ENCODE measurements at regions not wholly inside any gene's neighbourhood (a gene's known extent, or its start where the extent isn't known, plus 50 kb on each side); places are given as distances from the start of the nearest gene placed in this dataset.

DNA sequence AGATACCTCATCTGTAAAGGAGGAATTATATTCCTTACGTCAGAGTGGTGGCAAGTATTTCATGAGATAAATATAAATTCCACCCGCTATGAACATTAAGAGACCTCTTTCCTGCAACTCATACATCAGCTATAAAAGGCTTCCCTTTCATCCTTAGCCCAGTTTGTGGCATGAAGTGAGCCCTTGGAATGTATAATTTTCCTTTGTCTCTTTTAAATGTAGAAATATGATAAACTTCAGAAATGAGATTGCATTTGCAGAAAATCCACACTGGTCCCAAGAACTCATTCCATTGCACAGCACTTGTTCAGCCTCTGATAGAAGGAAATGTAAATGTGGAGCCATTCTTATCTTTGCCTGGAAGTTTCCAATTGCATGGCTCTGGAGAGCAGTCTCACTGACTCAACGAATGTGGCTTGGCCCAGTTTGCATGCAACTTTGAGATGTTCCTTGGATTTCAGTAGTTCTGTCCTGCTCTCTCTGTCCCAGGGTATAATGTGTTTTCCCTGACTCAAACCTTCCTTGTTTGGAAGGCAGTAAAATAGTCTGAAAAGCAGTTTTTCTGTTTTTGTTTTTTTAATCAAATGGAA, 746.4 kb downstream of the CDH11 start:
- Histone ChIP-seq H3K27me3 (no peaks in the 10 kb centered on the region), H2AFZ (no peak overlapping the region), H3K4me1 (ENCODE audit: insufficient read depth) (no peaks in the 10 kb centered on the region), H3K9me2 (replicated peaks; ENCODE audit: insufficient read depth) (no peaks in the 10 kb centered on the region), H4K20me1 (ENCODE audit: insufficient read depth, poor library complexity, severe bottlenecking) (no peaks in the 10 kb centered on the region), H3K4me3 (no peak overlapping the region), H3K4me2 (no peak overlapping the region), H3K79me2 (no peaks in the 10 kb centered on the region), H3K9me3 (ENCODE audit: low read depth) (no peaks in the 10 kb centered on the region), H3K36me3 (replicated peaks; ENCODE audit: insufficient read depth, low read depth) (no peaks in the 10 kb centered on the region), H3K27ac (no peak overlapping the region)
- DNase-seq (ENCODE audit: low spot score) = no peak
- TF ChIP-seq, protein P1, sequence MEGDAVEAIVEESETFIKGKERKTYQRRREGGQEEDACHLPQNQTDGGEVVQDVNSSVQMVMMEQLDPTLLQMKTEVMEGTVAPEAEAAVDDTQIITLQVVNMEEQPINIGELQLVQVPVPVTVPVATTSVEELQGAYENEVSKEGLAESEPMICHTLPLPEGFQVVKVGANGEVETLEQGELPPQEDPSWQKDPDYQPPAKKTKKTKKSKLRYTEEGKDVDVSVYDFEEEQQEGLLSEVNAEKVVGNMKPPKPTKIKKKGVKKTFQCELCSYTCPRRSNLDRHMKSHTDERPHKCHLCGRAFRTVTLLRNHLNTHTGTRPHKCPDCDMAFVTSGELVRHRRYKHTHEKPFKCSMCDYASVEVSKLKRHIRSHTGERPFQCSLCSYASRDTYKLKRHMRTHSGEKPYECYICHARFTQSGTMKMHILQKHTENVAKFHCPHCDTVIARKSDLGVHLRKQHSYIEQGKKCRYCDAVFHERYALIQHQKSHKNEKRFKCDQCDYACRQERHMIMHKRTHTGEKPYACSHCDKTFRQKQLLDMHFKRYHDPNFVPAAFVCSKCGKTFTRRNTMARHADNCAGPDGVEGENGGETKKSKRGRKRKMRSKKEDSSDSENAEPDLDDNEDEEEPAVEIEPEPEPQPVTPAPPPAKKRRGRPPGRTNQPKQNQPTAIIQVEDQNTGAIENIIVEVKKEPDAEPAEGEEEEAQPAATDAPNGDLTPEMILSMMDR (IDR thresholded peaks at IDR 0.05; ENCODE audit: poor library complexity) = no peak
- TF ChIP-seq EZH2phosphoT487 (IDR thresholded peaks at IDR 0.05; ENCODE audit: low read depth, severe bottlenecking, unreplicated experiment) (no peak), EZH2 (IDR thresholded peaks at IDR 0.05; ENCODE audit: borderline replicate concordance) (no peak)
- 61% methylated on average over 3 of the region's 3 CpGs for WGBS (ENCODE audit: low lambda C conversion rate, missing lambda C conversion rate)

DNA sequence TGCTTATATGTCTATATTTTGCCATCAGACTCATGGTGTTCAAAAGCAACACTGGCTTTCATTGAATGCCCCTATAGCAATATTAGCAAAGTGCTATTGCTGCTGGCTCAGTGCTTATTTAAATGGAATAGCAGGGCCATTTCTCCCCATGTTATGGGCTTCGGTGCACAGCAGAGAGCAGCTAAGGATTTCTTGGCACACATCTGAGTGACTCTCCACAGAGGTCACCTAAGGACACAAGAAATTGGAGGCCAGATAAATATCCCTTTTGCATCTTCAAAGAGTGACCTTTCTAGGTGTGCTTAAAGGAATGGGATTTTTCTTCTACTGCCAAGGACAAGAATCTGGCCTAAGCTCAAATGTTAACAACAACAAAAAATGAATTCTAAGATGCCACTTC, 751.8 kb downstream of the CDH11 start:
- Histone ChIP-seq H3K27ac (no peak overlapping the region), H3K36me3 (replicated peaks; ENCODE audit: insufficient read depth, low read depth) (no peaks in the 10 kb centered on the region), H3K27me3 (no peaks in the 10 kb centered on the region), H3K4me2 (no peak overlapping the region), H4K20me1 (ENCODE audit: insufficient read depth, poor library complexity, severe bottlenecking) (no peaks in the 10 kb centered on the region), H3K79me2 (no peaks in the 10 kb centered on the region), H3K4me1 (ENCODE audit: insufficient read depth) (peaks cover 3% of the 10 kb centered on the region), H3K9me2 (replicated peaks; ENCODE audit: insufficient read depth) (no peaks in the 10 kb centered on the region), H3K9me3 (ENCODE audit: low read depth) (no peaks in the 10 kb centered on the region), H2AFZ (no peak overlapping the region), H3K4me3 (no peak overlapping the region)
- TF ChIP-seq, protein P1 (IDR thresholded peaks at IDR 0.05; ENCODE audit: poor library complexity) = no peak
- TF ChIP-seq EZH2phosphoT487 (IDR thresholded peaks at IDR 0.05; ENCODE audit: low read depth, severe bottlenecking, unreplicated experiment) (no peak), EZH2 (IDR thresholded peaks at IDR 0.05; ENCODE audit: borderline replicate concordance) (no peak)
- DNase-seq (ENCODE audit: low spot score) = no peak
- 89% methylated on average over 1 of the region's 1 CpG for WGBS (ENCODE audit: low lambda C conversion rate, missing lambda C conversion rate)

DNA sequence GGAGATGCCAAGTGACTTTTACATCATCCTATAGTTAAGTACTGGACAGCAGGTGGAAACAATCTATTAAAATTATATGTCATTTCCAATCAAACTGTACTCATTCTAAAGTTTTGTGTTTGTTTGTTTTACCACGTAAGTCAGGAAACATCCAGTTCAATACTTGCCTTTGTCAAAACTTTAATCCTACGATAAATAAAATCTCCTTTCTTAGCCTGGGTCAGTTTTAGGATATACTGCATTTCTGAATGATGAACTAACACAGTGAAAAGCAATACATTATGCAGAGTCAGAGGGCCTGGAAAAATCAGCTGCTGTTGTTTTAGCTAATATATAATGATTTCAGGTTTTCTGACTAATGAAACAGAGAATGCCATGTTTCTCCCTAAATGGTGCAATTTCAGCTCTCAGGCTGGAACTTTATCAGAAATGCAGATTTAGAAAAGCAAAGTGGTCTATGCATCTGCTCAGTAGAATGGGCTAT, 756.4 kb downstream of the CDH11 start:
- 89% methylated on average over 2 of the region's 2 CpGs for WGBS (ENCODE audit: low lambda C conversion rate, missing lambda C conversion rate)
- no peak overlapping the region for H3K4me2 ChIP-seq

More for the DNA sequence above, 756.4 kb downstream of the CDH11 start:
- no peaks in the 10 kb centered on the region for H3K9me2 ChIP-seq (replicated peaks; ENCODE audit: insufficient read depth)
- no peaks in the 10 kb centered on the region for H3K9me3 ChIP-seq (ENCODE audit: low read depth)
- H3K27me3 ChIP-seq = no peaks in the 10 kb centered on the region
- no peaks in the 10 kb centered on the region for H3K79me2 ChIP-seq
- H3K36me3 ChIP-seq (replicated peaks; ENCODE audit: insufficient read depth, low read depth) = no peaks in the 10 kb centered on the region
- no peak for DNase-seq (ENCODE audit: low spot score)
- H3K4me3 ChIP-seq = no peak overlapping the region
- no peak overlapping the region for H2AFZ ChIP-seq
- TF ChIP-seq, protein P1 (IDR thresholded peaks at IDR 0.05; ENCODE audit: poor library complexity) = no peak
- TF ChIP-seq EZH2 (IDR thresholded peaks at IDR 0.05; ENCODE audit: borderline replicate concordance) (no peak), EZH2phosphoT487 (IDR thresholded peaks at IDR 0.05; ENCODE audit: low read depth, severe bottlenecking, unreplicated experiment) (no peak)
- no peak overlapping the region for H3K27ac ChIP-seq
- H4K20me1 ChIP-seq (ENCODE audit: insufficient read depth, poor library complexity, severe bottlenecking) = no peaks in the 10 kb centered on the region
- H3K4me1 ChIP-seq (ENCODE audit: insufficient read depth) = peaks cover 3% of the 10 kb centered on the region
